SK-N-SH (cell line): ENCODE measurements at regions not wholly inside any gene's neighbourhood (a gene's known extent, or its start where the extent isn't known, plus 50 kb on each side); places are given as distances from the start of the nearest gene placed in this dataset.

Source experiments
- CHD2 ChIP-seq: fragments of 150-350 bp; IDR thresholded peaks from 2 replicates; pipeline ENCODE4 v1.6.1; 2018; ENCODE audit warnings: low read length; ENCODE audit not compliant: partially characterized antibody
- CTCF ChIP-seq: fragments of 200-600 bp; sonication (generic); IDR thresholded peaks from 2 replicates; pipeline ENCODE4 v1.6.1; 2017; ENCODE audit warnings: antibody characterized with exemption, mild to moderate bottlenecking, moderate library complexity
- ELF1 ChIP-seq: IDR thresholded peaks from 2 replicates; pipeline ENCODE4 v1.4.0; 2012
- MAX ChIP-seq: IDR thresholded peaks from 2 replicates; pipeline ENCODE4 v1.4.0; 2012; ENCODE audit warnings: low read depth
- NFIC ChIP-seq: IDR thresholded peaks from 2 replicates; pipeline ENCODE4 v1.4.0; 2012; ENCODE audit warnings: borderline replicate concordance
- NRF1 ChIP-seq: IDR thresholded peaks from 2 replicates; pipeline ENCODE4 v1.6.1; 2012; ENCODE audit warnings: low read depth, mild to moderate bottlenecking, low read length
- RAD21 ChIP-seq: IDR thresholded peaks from 2 replicates; pipeline ENCODE4 v1.6.1; 2012; ENCODE audit warnings: mild to moderate bottlenecking, low read length
- RCOR1 ChIP-seq: fragments of 150-350 bp; IDR thresholded peaks from 2 replicates; pipeline ENCODE4 v1.6.1; 2017; ENCODE audit warnings: antibody characterized with exemption, low read length
- RFX5 ChIP-seq: IDR thresholded peaks from 2 replicates; pipeline ENCODE4 v1.6.1; 2012; ENCODE audit warnings: mild to moderate bottlenecking, improper control_type of control experiment, low read length
- SIN3A ChIP-seq: IDR thresholded peaks from 2 replicates; pipeline ENCODE4 v1.6.1; 2012; ENCODE audit warnings: low read depth, mild to moderate bottlenecking, low read length, moderate library complexity, borderline replicate concordance
- SMC3 ChIP-seq: IDR thresholded peaks from 2 replicates; pipeline ENCODE4 v1.6.1; 2012; ENCODE audit warnings: low read depth, low read length, improper control_type of control experiment
- USF1 ChIP-seq: IDR thresholded peaks from 2 replicates; pipeline ENCODE4 v1.4.0; 2012; ENCODE audit warnings: low read depth, borderline replicate concordance
- YY1 ChIP-seq: IDR thresholded peaks from 2 replicates; pipeline ENCODE4 v1.4.0; 2012; ENCODE audit warnings: low read depth, mild to moderate bottlenecking

- no peak for TF ChIP-seq CTCF
- TF ChIP-seq NRF1: no peak
- no peak for TF ChIP-seq MAX
- TF ChIP-seq CHD2: no peak
- TF ChIP-seq ELF1: no peak
- TF ChIP-seq SIN3A: no peak
- no peak for TF ChIP-seq NFIC
- no peak for TF ChIP-seq YY1
- no peak for TF ChIP-seq USF1
- no peak for TF ChIP-seq RFX5
- TF ChIP-seq RAD21: no peak
- TF ChIP-seq SMC3: no peak
- TF ChIP-seq RCOR1: no peak
Observed at GRCh38 chr2:125274718-125275117, 1249.6 kb downstream of the CNTNAP5 start.
